ENCODE measurements at regions not wholly inside any gene's neighbourhood (a gene's known extent, or its start where the extent isn't known, plus 50 kb on each side); places are given as distances from the start of the nearest gene placed in this dataset.

GRCh38 chrX:96394598-96394997, 290.0 kb upstream of the DIAPH2 start:
- no peak for TF ChIP-seq CTCF (IDR thresholded peaks at IDR 0.05)
- TF ChIP-seq POLR2AphosphoS5 (IDR thresholded peaks at IDR 0.05; ENCODE audit: low read depth, low read length), result no peak
- TF ChIP-seq SIN3A (IDR thresholded peaks at IDR 0.05; ENCODE audit: borderline replicate concordance, insufficient read depth, low read depth, low read length), result no peak

Measured in Panc1 (cell line).